ENCODE measurements at regions not wholly inside any gene's neighbourhood (a gene's known extent, or its start where the extent isn't known, plus 50 kb on each side); places are given as distances from the start of the nearest gene placed in this dataset.

- DNase-seq (ENCODE audit: low read depth in 2 of 2), result no peak
Observed at GRCh38 chr11:109970516-109971183, 122.5 kb upstream of the ZC3H12C start.

- DNase-seq (ENCODE audit: low read depth in 2 of 2), result no peak
Observed at GRCh38 chr11:109971184-109971523, 122.0 kb upstream of the ZC3H12C start.

GRCh38 chr11:109972181-109972715 lies 120.9 kb upstream of the ZC3H12C start:
- DNase-seq (ENCODE audit: low read depth in 2 of 2), result no peak

DNA sequence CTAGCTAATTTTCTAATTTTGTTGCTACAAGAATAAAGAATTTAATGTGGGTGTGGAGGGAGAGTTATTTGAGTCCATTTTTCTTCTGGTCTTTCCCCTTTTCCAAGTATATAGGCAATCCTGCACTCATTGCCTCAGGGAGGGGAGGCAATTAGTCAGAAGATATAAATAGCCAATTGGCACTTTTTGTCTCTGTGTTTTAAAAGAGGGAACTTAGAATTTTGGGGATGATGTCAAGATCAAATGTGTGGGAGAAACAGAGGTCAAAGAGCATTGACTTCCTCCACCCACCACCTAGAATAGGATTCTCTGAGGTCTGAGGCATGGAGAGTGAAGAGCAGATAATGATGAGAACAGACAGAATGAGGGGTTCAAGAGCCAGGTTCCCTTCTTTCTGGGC lies 120.3 kb upstream of the ZC3H12C start:
- no peak for DNase-seq (ENCODE audit: low read depth in 2 of 2)

- no peak for DNase-seq (ENCODE audit: low read depth in 2 of 2)
Observed at GRCh38 chr11:109973486-109973885, 119.7 kb upstream of the ZC3H12C start.

DNA sequence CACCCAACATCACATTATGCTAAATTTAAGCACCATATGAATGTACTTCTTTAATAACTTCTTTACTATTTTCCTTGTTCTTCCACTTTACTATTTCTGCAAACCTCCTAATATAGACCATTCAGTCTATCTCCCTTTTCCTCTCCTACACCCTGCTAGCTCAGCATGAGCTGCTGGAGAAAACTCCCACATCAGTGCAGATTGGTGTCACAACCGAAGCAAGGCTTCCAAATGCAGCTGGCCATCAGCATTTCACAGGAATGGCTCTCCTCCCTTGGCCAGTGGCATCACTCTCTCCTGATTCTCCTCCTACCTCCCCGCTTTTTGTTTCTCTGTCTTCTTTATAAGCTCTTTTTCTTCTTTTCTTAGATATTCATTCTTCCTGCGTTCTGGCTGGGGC lies 118.7 kb upstream of the ZC3H12C start:
- DNase-seq (ENCODE audit: low read depth in 2 of 2), result no peak

DNA sequence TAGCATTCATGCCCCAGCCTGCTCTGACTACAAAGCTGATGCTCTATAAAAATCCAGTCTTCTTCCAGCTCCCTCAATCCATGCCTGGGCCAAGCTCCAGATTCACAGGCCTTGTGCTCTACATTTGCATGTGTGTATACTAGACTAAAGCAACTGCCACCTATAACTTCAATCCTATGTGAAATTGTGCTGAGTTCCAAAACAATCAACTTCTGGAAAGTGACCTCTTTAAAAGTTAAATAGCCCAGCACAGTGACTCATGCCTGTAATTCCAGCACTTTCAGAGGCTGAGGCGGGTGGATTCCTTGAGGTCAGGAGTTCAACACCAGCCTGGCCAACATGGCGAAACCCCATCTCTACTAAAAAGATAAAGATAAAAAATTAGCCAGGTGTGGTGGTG lies 114.3 kb upstream of the ZC3H12C start:
- DNase-seq (ENCODE audit: low read depth in 2 of 2), result no peak

GRCh38 chr11:109981031-109981636 lies 112.1 kb upstream of the ZC3H12C start:
- DNase-seq (ENCODE audit: low read depth in 2 of 2), result no peak

- no peak for DNase-seq (ENCODE audit: low read depth in 2 of 2)
Observed at GRCh38 chr11:109983358-109983757, 109.8 kb upstream of the ZC3H12C start.

- no peak for DNase-seq (ENCODE audit: low read depth in 2 of 2)
Observed at GRCh38 chr11:109984634-109985289, 108.4 kb upstream of the ZC3H12C start.

DNA sequence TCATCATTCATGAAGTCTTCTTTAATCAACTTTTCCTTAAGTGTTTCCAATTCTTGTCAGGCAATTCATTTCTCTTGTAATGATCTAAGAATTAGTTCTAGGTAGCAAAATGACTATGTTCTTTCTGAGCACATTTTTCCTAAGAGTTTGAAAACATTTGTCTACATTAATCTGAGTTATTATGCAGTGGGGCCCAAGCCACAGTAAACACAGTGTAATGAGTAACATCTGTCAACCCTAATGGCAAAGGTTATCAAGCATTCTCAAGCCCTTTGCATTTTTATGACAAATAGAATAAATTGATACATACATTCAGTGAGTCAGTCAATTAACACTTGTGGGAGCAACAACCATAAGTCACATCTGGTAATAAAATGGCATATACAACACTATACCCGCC lies 106.7 kb upstream of the ZC3H12C start:
- no peak for DNase-seq (ENCODE audit: low read depth in 2 of 2)

DNA sequence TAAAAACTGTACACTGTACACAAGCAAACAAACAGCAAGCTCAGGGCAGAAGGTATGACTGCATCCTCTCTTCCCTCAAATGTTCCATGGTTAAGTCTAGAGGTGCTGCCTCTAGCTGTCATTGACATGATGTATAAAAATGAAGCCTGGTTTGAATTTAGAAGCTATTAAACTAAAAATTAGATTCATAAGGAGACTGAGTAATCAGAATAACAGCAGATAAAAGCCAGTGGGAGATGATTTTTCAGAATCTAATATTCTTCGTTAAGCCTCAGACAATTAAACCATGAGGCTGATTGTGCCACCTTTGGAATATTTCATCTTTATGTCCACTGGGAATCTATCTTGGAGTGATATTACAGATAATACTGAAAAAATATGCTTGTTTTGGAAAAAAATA lies 101.4 kb upstream of the ZC3H12C start:
- no peak for DNase-seq (ENCODE audit: low read depth in 2 of 2)

GRCh38 chr11:109993786-109994185 lies 99.4 kb upstream of the ZC3H12C start:
- no peak for DNase-seq (ENCODE audit: low read depth in 2 of 2)

- no peak for DNase-seq (ENCODE audit: low read depth in 2 of 2)
Observed at GRCh38 chr11:109994907-109995306, 98.3 kb upstream of the ZC3H12C start.

DNA sequence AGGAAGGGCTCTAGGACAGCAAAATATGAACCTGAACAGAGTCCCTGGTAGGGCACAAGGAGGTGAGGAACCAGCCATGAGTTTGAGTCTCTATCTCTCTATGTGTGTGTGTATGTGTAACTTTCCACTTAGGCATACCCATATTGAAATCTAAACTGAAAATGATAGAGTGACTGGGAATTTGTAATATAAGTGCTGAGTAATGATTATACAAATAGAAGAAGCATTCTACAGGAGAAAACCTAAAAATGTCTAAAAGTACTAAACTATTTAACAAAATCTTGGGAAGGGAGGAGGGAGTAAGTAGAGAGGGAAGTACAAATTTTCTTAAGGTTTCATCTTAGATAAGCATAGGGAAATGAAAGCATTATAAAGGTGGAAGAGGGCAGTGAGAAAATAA lies 97.1 kb upstream of the ZC3H12C start:
- DNase-seq (ENCODE audit: low read depth in 2 of 2), result no peak

- no peak for DNase-seq (ENCODE audit: low read depth in 2 of 2)
Observed at GRCh38 chr11:109998921-109999320, 94.3 kb upstream of the ZC3H12C start.

GRCh38 chr11:110000031-110000502 lies 93.1 kb upstream of the ZC3H12C start:
- no peak for DNase-seq (ENCODE audit: low read depth in 2 of 2)

- DNase-seq (ENCODE audit: low read depth in 2 of 2), result no peak
Observed at GRCh38 chr11:110000850-110001249, 92.3 kb upstream of the ZC3H12C start.

DNA sequence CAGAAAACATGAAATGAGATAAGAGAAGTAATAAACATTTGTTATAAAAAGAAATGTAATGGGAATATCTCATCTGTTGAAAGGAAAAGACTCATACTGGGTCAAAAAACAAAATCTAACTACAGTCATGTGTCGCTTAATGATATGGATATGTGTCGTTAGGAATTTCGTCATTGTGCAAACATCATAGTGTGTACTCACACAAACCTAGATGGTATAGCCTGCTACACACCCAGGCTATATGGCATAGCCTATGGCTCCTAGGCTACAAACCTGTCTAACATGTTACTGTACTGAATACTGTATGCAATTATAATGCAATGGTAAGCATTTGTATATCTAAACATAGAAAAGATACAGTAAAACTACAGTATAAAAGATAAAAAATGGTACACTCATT lies 89.8 kb upstream of the ZC3H12C start:
- DNase-seq (ENCODE audit: low read depth in 2 of 2), result no peak

GRCh38 chr11:110011595-110011994 lies 81.6 kb upstream of the ZC3H12C start:
- DNase-seq (ENCODE audit: low read depth in 2 of 2), result no peak

DNA sequence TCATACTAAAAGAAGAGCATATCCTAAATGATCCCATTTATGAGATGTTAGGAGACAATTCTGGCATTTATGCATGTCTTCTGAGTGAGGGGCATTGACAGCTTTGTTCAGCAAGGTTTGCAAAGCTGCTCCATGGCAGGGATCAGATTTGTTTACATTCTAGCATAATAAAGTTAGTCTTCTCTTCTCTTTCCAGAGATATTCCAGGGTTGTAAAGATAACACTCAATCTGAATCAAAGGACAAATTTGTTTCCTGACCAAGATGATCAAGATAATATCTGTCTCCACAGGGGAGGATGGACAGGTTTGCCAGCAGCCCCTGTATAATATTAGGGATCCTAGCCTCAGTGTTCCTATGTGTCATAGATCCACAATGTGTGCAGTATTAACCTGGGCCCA lies 77.5 kb upstream of the ZC3H12C start:
- no peak for DNase-seq (ENCODE audit: low read depth in 2 of 2)

- no peak for DNase-seq (ENCODE audit: low read depth in 2 of 2)
Observed at GRCh38 chr11:110019675-110020074, 73.5 kb upstream of the ZC3H12C start.

- DNase-seq (ENCODE audit: low read depth in 2 of 2), result no peak
Observed at GRCh38 chr11:110022548-110022947, 70.6 kb upstream of the ZC3H12C start.
